GM06990 (cell line): ENCODE measurements at regions not wholly inside any gene's neighbourhood (a gene's known extent, or its start where the extent isn't known, plus 50 kb on each side); places are given as distances from the start of the nearest gene placed in this dataset.

ENCODE experiments used
- DNase-seq: peaks from one replicate; pipeline ENCODE4 v3.0.0-alpha.2; 2011; ENCODE audit not compliant: insufficient read length; ENCODE audit errors: extremely low read depth
- H3K27me3 ChIP-seq: replicated peaks from 2 replicates; pipeline ENCODE4 v1.6.0; 2011; ENCODE audit warnings: low read length; ENCODE audit not compliant: control insufficient read depth, insufficient read depth
- H3K36me3 ChIP-seq: 2 replicates; pipeline ENCODE4 v1.5.1; 2011; ENCODE audit warnings: low read length; ENCODE audit not compliant: control insufficient read depth, insufficient read depth
- H3K4me3 ChIP-seq: replicated peaks from 2 replicates; pipeline ENCODE4 v1.5.1; 2011; ENCODE audit warnings: low read depth, mild to moderate bottlenecking, control low read depth, low read length
- TF ChIP-seq, protein P1 (sequence below): IDR thresholded peaks from 2 replicates; pipeline ENCODE4 v1.5.1; 2011; ENCODE audit warnings: low read length, control low read depth, mild to moderate bottlenecking, inconsistent platforms; ENCODE audit not compliant: insufficient read depth, poor library complexity, severe bottlenecking

DNA sequence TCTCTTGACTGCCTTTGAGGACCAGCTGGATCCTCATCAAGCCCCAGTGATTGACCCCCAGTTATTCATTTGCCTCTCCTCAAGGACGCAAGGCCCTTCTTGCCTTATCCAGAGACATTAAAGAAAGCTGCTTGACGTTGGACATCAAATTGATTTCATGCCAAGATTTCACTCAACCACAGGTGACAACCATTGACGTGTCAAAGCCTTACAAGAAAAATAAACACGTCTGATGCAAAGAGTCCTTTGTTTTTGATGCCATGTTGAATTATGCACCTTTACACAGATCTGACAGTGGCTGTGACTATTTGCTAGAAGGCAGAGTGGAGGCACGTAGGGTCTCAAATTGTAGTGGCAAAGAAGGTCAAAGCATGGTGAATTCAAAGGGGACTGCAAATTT lies 666.2 kb upstream of the CAMK1G start:
- Histone ChIP-seq H3K36me3 (no peaks in the 10 kb centered on the region), H3K27me3 (no peaks in the 10 kb centered on the region), H3K4me3 (no peak overlapping the region)
- DNase-seq = no peak
- TF ChIP-seq, protein P1, sequence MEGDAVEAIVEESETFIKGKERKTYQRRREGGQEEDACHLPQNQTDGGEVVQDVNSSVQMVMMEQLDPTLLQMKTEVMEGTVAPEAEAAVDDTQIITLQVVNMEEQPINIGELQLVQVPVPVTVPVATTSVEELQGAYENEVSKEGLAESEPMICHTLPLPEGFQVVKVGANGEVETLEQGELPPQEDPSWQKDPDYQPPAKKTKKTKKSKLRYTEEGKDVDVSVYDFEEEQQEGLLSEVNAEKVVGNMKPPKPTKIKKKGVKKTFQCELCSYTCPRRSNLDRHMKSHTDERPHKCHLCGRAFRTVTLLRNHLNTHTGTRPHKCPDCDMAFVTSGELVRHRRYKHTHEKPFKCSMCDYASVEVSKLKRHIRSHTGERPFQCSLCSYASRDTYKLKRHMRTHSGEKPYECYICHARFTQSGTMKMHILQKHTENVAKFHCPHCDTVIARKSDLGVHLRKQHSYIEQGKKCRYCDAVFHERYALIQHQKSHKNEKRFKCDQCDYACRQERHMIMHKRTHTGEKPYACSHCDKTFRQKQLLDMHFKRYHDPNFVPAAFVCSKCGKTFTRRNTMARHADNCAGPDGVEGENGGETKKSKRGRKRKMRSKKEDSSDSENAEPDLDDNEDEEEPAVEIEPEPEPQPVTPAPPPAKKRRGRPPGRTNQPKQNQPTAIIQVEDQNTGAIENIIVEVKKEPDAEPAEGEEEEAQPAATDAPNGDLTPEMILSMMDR = no peak

DNA sequence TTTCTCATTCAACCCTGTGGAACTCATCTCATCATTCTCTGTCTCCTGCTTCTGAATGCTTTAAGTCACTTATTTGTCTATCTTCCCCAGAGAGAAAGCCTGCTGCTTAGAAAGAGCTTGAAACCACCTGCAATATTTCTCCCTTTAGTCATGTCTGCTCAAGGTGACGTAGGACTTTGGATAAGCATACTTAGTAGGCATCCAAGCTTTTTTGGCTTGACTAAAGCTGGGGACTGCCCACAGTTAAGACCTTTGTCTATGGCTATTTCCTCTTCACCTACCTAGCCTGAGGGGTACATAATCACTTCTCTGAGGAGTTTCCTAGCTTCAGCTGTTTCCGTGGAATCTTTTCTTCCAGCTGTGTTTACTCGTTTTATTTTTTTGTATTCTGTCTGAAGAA lies 665.8 kb upstream of the CAMK1G start:
- Histone ChIP-seq H3K4me3 (no peak overlapping the region), H3K27me3 (no peaks in the 10 kb centered on the region), H3K36me3 (no peaks in the 10 kb centered on the region)
- TF ChIP-seq, protein P1 = no peak
- no peak for DNase-seq

DNA sequence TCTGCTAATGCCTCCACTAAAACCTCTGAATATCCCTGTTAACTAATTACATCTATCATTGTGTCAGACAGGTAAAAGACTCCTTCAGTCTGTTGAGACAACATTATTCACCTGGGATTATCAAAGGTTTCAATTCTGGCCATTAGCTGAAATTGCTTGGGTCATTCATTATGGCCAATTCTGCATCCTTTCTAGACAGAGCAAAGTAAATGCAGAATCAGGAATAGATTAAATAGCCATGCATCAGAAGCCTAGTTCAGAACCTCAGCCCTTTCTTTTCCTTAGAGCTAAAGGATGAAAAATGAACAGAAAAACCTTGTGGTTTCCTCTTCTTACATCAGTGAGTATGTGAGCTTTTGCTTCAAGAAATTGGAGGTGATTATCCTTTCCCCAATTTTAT lies 665.4 kb upstream of the CAMK1G start:
- no peaks in the 10 kb centered on the region for H3K27me3 ChIP-seq
- H3K36me3 ChIP-seq = no peaks in the 10 kb centered on the region
- DNase-seq = no peak
- no peak overlapping the region for H3K4me3 ChIP-seq
- TF ChIP-seq, protein P1 = no peak

DNA sequence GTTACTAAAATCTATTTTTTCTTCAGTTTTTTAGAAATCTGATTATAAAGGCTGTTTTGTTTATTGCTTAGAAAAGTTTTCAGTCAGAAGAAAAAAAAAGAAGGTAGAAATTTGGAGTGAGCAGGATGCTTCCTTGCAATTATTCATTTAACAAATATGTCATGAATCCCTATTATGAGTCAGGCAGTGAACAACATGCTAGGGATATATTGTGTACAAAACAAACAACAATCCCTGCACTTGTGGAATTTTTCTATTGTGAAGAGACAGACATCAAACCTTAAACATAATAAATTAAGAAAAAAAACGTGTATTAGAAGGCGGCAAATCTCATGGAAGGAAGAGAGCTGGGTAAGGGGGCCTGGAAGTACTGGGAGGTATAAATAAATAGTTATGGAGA lies 664.1 kb upstream of the CAMK1G start:
- no peak overlapping the region for H3K4me3 ChIP-seq
- TF ChIP-seq, protein P1 = no peak
- no peaks in the 10 kb centered on the region for H3K36me3 ChIP-seq
- DNase-seq = no peak
- H3K27me3 ChIP-seq = no peaks in the 10 kb centered on the region

DNA sequence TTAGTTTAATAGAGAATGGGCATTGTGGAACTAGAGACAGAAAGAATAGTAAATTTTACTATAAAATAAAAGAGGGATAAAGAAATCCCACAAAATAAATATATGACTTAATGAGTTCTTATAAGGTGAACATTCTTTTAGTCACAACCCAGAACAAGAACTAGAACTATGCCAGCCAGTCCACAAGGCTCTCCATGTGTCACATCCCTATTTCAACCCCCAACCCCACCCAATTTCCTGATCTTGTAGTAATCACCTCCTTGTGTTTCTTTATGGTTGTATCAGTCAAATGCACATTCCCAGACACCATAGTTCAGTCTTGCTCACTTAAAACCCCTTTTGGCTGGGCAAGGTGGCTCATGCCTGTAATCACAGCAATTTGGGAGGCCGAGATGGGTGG lies 662.3 kb upstream of the CAMK1G start:
- no peak for DNase-seq
- Histone ChIP-seq H3K4me3 (no peak overlapping the region), H3K36me3 (no peaks in the 10 kb centered on the region), H3K27me3 (no peaks in the 10 kb centered on the region)
- TF ChIP-seq, protein P1 = no peak

DNA sequence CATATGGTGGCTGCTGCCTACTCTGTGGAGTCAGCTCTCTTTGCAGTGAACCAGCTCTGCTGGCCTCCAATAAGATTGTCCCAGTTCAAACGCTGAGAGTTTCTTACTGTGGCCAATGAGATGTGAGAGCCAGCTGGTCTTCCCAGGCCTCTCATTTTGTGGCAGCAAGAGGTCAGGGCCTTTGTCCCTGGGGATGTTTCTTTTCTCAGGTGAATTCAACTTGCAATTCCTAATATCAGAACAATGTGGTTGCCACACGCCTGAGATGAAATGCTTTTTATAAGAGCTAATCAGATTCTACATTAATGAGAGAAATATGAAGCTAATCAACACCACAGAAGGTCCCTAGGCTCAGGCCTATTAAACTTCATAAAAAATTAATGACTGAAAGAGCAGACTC lies 660.1 kb upstream of the CAMK1G start:
- Histone ChIP-seq H3K4me3 (no peak overlapping the region), H3K36me3 (no peaks in the 10 kb centered on the region), H3K27me3 (no peaks in the 10 kb centered on the region)
- TF ChIP-seq, protein P1 = no peak
- DNase-seq = no peak
